GM12864 (cell line): ENCODE measurements at regions not wholly inside any gene's neighbourhood (a gene's known extent, or its start where the extent isn't known, plus 50 kb on each side); places are given as distances from the start of the nearest gene placed in this dataset.
"Not testable (repeated sequence)": the region's sequence is repeated elsewhere in the genome, so short reads cannot be mapped to it uniquely, and the experiment has no call there.

Experiments
- DNase-seq: peaks from one replicate; pipeline ENCODE4 v3.0.0-alpha.2; 2011; ENCODE audit warnings: low read depth
- H3K4me3 ChIP-seq: 2 replicates; pipeline ENCODE4 v1.5.1; 2011; ENCODE audit warnings: mild to moderate bottlenecking, low read depth, low read length, control low read depth
- CTCF ChIP-seq: IDR thresholded peaks from 2 replicates; pipeline ENCODE4 v1.5.1; 2011; ENCODE audit warnings: low read depth, mild to moderate bottlenecking, moderate library complexity, low read length, control low read depth, inconsistent platforms; ENCODE audit errors: missing control alignments

- no peak for TF ChIP-seq CTCF
- no peak for DNase-seq
- H3K4me3 ChIP-seq, result no peak overlapping the region
These were observed 208.3 kb downstream of the KCNJ2 start for GRCh38 chr17:70377654-70378053.

- no peak overlapping the region for H3K4me3 ChIP-seq
- no peak for DNase-seq
- no peak for TF ChIP-seq CTCF
These were observed 208.7 kb downstream of the KCNJ2 start for GRCh38 chr17:70378076-70378475.

DNA sequence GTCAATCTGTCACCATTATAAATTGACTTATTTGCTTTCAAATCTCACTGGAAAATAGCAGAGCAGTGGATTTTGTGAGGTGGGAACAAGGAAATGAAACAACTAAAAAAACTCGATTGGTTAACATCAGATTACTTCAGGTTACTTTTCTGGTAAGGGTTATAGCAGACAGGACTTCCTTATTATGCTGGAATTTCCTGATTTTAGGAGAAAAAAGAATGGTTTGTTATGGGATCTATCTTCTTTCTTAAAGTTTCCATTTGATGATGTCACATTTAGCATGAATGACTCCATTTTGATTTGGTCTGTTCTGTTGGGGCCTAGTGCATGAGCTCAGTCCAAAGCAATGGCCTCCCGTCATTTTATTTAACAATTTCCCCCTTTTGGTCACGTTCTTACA, 210.6 kb downstream of the KCNJ2 start:
- TF ChIP-seq CTCF, result no peak
- H3K4me3 ChIP-seq, result no peak overlapping the region
- DNase-seq, result no peak

GRCh38 chr17:70381916-70382315, 212.6 kb downstream of the KCNJ2 start:
- DNase-seq, H3K4me3 ChIP-seq: not testable (repeated sequence)

DNA sequence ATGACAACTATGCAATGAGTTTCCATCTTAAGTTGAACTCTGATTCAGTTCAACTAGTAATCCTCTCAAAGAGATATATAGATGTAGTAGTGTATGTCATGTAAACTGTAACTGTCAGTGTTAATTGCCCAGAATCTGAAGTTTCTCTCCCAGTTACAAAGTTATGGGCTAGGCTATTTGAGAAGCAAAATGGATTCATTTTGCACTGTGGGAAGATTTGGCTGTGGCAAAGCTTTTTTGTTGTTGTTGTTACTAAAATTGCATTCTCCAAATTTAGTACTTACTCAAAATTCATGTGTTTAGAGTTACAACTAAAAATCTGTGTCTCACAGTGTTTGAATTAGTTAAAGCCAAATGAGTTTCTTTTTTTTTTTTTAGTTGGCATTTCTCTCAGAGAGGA, 219.0 kb downstream of the KCNJ2 start:
- TF ChIP-seq CTCF, result no peak
- no peak for DNase-seq
- H3K4me3 ChIP-seq, result no peak overlapping the region

- H3K4me3 ChIP-seq, DNase-seq: not testable (repeated sequence)
These were observed 220.0 kb downstream of the KCNJ2 start for GRCh38 chr17:70389232-70389757.

- no peak for TF ChIP-seq CTCF
- no peak overlapping the region for H3K4me3 ChIP-seq
- DNase-seq, result no peak
These were observed 220.7 kb downstream of the KCNJ2 start for GRCh38 chr17:70390049-70390448.

DNA sequence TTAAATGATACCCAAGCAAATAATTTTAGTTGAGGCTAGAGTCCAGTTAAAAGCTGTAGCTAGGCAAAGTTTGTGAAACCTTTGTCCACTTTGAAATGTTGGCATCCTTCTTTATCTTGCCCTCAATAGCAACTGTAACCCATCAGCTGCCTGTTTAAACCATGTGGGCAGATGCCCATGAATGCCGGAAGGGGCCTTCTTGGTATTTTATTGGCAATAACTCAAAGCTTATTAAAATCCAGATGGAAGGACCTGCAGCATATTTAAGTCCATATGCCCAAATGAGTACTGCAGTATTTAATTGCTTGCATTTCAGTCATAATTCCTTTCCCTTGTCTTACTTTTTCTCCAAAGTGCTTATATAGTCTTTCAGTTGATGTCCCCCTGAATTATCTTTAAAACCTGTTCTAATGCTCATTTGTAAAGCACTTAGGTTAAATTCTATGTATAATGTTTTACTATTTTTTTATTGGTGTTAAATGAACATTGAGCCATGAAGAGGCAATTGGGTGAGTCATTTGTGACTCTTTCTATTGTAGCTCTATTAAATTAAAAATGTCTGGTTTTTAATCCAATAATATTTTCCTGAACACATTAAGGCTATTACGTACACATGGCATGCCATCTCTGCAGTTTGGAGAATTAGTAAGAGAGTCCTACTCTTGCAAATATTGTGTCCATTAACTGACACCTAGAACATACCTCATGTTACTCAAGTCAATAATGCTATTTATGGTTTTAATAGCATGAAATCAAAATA, 225.3 kb downstream of the KCNJ2 start:
- no peak for DNase-seq
- no peak for TF ChIP-seq CTCF
- no peak overlapping the region for H3K4me3 ChIP-seq
